Testis (tissue), 2 donors: ENCODE measurements at regions not wholly inside any gene's neighbourhood (a gene's known extent, or its start where the extent isn't known, plus 50 kb on each side); places are given as distances from the start of the nearest gene placed in this dataset.
"Not testable (repeated sequence)": the region's sequence is repeated elsewhere in the genome, so short reads cannot be mapped to it uniquely, and the experiment has no call there.

Experiments used
- DNase-seq: peaks from one replicate; pipeline ENCODE4 v3.0.0-alpha.2; 2019
- H3K27ac ChIP-seq, 2 donors: fragments of 200-600 bp; sonication (generic); one replicate each; pipeline ENCODE4 v1.5.1; 2019
- H3K27me3 ChIP-seq: fragments of 200-600 bp; sonication (generic); one replicate; pipeline ENCODE4 v1.5.1; 2019
- H3K36me3 ChIP-seq: fragments of 200-600 bp; sonication (generic); one replicate; pipeline ENCODE4 v1.5.1; 2017; ENCODE audit warnings: low read depth; ENCODE audit errors: missing control alignments
- H3K4me1 ChIP-seq: fragments of 200-600 bp; sonication (generic); one replicate; pipeline ENCODE4 v1.5.1; 2019
- H3K4me3 ChIP-seq, 2 donors: fragments of 200-600 bp; sonication (generic); one replicate each; pipeline ENCODE4 v1.5.1; 2017 to 2019
- H3K9me3 ChIP-seq: fragments of 200-600 bp; sonication (generic); one replicate; pipeline ENCODE4 v1.5.1; 2017
- POLR2A ChIP-seq: fragments of 450-650 bp; IDR thresholded peaks from one replicate; pipeline ENCODE4 v1.6.1; 2017; ENCODE audit warnings: antibody characterized with exemption, mild to moderate bottlenecking, moderate library complexity
- WGBS, 2 donors: methylation state at CpG; one replicate each; pipeline ENCODE4 v1.1.5; 2018; 5-methylcytosine and 5-hydroxymethylcytosine counted together
- intact Hi-C: fragments of 100-400 bp; cut with DNase I; formaldehyde crosslinking; loops from one replicate; pipeline ENCODE4 v1.15.1; 2023; ENCODE audit warnings: low total_unique reads
- TF ChIP-seq, protein P1 (sequence below), 3 experiments: fragments of 450-650 bp in 2 of 3; fragments of 200-600 bp in 1 of 3; sonication (generic) in 1 of 3; IDR thresholded peaks; one replicate each; pipeline ENCODE4 v1.5.1; 2016 to 2019; ENCODE audit warnings: antibody characterized with exemption in 3 of 3, mild to moderate bottlenecking in 2 of 3, moderate library complexity in 1 of 3

DNA sequence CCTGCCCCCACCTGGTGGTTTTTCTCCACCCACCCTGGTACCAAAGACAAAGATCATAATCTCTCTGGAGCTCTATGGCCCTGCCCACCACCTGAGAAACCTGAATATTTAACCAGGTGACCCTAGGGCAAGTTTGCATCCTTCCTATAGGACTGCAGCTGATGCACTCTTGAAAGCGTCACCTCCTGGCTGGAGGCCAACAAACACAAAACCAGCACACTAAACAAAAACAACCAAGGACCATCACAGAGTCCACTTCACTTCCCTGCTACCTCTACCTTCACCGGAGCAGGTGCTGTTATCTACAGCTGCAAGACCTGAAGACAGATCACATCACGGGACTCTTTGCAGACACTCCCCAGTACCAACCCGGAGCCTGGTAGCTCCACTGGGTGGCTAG, 296.7 kb upstream of the FGF13 start:
- intact Hi-C loops, result no loop called here

DNA sequence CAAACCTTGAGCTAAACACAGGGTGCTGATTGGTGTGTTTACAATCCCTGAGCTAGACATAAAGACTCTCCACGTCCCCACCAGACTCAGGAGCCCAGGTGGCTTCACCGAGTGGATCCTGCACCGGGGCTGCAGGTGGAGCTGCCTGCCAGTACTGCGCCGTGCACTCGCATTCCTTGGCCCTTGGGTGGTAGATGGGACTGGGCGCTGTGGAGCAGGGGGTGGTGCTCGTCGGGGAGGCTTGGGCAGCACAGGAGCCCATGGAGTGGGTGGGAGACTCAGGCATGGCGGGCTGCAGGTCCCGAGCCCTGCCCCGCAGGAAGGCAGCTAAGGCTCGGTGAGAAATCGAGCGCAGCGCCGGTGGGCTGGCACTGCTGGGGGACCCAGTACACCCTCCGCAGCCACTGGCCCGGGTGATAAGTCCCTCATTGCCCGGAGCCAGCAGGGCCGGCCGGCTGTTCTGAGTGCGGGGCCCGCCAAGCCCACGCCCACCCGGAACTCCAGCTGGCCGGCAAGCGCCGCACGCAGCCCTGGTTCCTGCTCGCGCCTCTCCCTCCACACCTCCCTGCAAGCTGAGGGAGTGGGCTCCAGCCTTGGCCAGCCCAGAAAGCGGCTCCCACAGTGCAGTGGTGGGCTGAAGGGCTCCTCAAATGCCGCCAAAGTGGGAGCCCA, 292.5 kb upstream of the FGF13 start:
- intact Hi-C loops, H3K4me3 ChIP-seq, H3K27me3 ChIP-seq, H3K9me3 ChIP-seq, DNase-seq, H3K36me3 ChIP-seq, H3K27ac ChIP-seq, H3K4me1 ChIP-seq: not testable (repeated sequence)
- 82% methylated on average over 7 of the region's 34 CpGs; no CpG with 5 or more reads in 1 of the 2 donors for WGBS, 2 donors

More for the DNA sequence above, 296.7 kb upstream of the FGF13 start:
- H3K27ac ChIP-seq, result no peak overlapping the region
- TF ChIP-seq, protein P1, sequence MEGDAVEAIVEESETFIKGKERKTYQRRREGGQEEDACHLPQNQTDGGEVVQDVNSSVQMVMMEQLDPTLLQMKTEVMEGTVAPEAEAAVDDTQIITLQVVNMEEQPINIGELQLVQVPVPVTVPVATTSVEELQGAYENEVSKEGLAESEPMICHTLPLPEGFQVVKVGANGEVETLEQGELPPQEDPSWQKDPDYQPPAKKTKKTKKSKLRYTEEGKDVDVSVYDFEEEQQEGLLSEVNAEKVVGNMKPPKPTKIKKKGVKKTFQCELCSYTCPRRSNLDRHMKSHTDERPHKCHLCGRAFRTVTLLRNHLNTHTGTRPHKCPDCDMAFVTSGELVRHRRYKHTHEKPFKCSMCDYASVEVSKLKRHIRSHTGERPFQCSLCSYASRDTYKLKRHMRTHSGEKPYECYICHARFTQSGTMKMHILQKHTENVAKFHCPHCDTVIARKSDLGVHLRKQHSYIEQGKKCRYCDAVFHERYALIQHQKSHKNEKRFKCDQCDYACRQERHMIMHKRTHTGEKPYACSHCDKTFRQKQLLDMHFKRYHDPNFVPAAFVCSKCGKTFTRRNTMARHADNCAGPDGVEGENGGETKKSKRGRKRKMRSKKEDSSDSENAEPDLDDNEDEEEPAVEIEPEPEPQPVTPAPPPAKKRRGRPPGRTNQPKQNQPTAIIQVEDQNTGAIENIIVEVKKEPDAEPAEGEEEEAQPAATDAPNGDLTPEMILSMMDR (IDR thresholded peaks at IDR 0.05), result no peak
- no peak for TF ChIP-seq POLR2A
- no peaks in the 10 kb centered on the region for H3K9me3 ChIP-seq
- no peaks in the 10 kb centered on the region for H3K4me1 ChIP-seq
- DNase-seq, result no peak
- 92 to 93% methylated on average over 2 of the region's 4 CpGs for WGBS, 2 donors
- H3K36me3 ChIP-seq, result no peaks in the 10 kb centered on the region
- H3K27me3 ChIP-seq, result no peaks in the 10 kb centered on the region
- no peak overlapping the region for H3K4me3 ChIP-seq

DNA sequence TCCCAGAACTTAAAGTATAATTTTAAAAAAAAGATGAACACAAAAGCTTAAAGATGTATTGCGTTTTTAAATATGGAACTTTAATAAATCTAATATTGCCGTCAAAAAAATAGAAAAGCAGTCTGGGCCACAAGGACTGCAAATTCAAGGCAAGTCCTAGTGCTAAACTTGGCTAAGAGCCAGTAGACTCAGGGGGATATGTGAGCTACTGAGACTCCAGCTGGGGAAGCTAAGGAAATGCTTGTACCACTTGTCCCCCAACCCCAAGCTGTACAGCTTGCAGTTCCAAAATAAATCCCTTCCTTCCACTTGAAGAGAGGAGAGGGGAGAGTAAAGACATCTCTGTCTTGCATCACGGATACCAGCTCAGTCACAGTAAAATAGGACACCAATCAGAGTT, 290.8 kb upstream of the FGF13 start:
- Histone ChIP-seq H3K27ac (no peak overlapping the region), H3K4me1 (no peaks in the 10 kb centered on the region), H3K27me3 (no peaks in the 10 kb centered on the region), H3K36me3 (no peaks in the 10 kb centered on the region), H3K4me3 (no peak overlapping the region), H3K9me3 (no peaks in the 10 kb centered on the region)
- intact Hi-C loops, result no loop called here
- TF ChIP-seq, protein P1 (IDR thresholded peaks at IDR 0.05), result no peak
- TF ChIP-seq POLR2A, result no peak
- DNase-seq, result no peak
- 68 to 87% methylated on average over 3 of the region's 3 CpGs for WGBS, 2 donors

DNA sequence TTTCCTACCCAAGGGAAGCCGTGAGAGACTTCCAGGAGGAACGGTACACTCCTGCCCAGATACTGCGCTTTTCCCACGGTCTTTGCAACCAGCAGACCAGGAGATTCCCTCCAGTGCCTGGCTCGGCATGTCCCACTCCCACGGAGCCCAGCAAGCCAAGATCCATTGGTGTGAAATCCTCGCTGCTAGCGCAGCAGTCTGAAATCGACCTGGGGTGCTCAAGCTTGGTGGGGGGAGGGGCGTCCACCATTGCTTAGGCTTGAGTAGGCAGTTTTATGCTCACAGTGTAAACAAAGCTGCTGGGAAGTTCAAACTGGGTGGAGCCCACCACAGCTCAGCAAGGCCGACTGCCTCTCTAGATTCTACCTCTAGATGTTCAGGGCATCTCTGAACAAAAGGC, 284.8 kb upstream of the FGF13 start:
- intact Hi-C loops, result no loop called here

DNA sequence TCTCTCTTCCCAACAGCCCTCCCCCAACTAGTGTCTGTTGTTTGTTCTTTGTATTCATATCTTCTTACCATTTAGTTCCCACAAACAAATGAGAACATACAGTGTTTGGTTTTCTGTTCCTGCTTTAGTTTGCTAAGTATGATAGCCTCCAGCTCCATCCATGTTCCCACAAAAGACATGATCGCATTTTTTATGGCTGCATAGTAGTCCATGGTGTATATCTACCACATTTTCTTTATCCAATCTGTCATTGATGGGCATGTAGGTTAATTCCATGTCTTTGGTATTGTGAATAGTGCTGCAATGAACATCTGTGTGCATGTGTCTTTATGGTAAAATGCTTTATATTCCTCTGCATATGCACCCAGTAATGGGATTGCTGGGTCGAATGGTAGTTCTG, 283.9 kb upstream of the FGF13 start:
- no peak for TF ChIP-seq POLR2A
- TF ChIP-seq, protein P1 (IDR thresholded peaks at IDR 0.05), result no peak
- no peaks in the 10 kb centered on the region for H3K36me3 ChIP-seq
- DNase-seq, result no peak
- H3K27me3 ChIP-seq, result no peaks in the 10 kb centered on the region
- no peak overlapping the region for H3K4me3 ChIP-seq
- no peaks in the 10 kb centered on the region for H3K9me3 ChIP-seq
- no peaks in the 10 kb centered on the region for H3K4me1 ChIP-seq
- H3K27ac ChIP-seq, result no peak overlapping the region
- 90 to 98% methylated on average over 2 of the region's 2 CpGs for WGBS, 2 donors
- intact Hi-C loops, result no loop called here

More for the DNA sequence above, 284.8 kb upstream of the FGF13 start:
- WGBS, 2 donors, result 76 to 89% methylated on average over 5 to 11 of the region's 11 CpGs
- H3K9me3 ChIP-seq, result no peaks in the 10 kb centered on the region
- no peak overlapping the region for H3K27ac ChIP-seq
- H3K27me3 ChIP-seq, result no peaks in the 10 kb centered on the region
- no peaks in the 10 kb centered on the region for H3K36me3 ChIP-seq
- H3K4me3 ChIP-seq, result no peak overlapping the region
- no peak for DNase-seq
- H3K4me1 ChIP-seq, result no peaks in the 10 kb centered on the region
- TF ChIP-seq POLR2A, result no peak
- TF ChIP-seq, protein P1 (IDR thresholded peaks at IDR 0.05), result no peak

DNA sequence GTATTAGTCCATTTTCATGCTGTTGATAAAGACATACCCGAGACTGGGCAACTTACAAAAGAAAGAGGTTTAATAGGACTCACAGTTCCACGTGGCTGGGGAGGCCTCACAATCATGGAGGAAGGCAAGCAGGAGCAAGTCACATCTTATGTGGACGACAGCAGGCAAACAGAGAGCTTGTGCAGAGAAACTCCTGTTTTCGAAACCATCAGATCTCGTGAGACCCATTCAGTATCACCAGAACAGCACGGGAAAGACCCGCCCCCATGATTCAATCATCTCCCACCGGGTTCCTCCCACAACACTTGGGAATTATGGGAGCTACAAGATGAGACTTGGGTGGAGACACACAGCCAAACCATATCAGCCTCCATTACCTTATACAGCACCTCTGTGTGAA, 278.9 kb upstream of the FGF13 start:
- 66 to 88% methylated on average over 3 to 7 of the region's 8 CpGs for WGBS, 2 donors
- H3K9me3 ChIP-seq, intact Hi-C loops: not testable (repeated sequence)

More for the DNA sequence above, 278.9 kb upstream of the FGF13 start:
- not testable (repeated sequence) for H3K36me3 ChIP-seq, DNase-seq, H3K27me3 ChIP-seq, H3K4me3 ChIP-seq, H3K27ac ChIP-seq, H3K4me1 ChIP-seq
